ENCODE measurements at regions not wholly inside any gene's neighbourhood (a gene's known extent, or its start where the extent isn't known, plus 50 kb on each side); places are given as distances from the start of the nearest gene placed in this dataset.

DNA sequence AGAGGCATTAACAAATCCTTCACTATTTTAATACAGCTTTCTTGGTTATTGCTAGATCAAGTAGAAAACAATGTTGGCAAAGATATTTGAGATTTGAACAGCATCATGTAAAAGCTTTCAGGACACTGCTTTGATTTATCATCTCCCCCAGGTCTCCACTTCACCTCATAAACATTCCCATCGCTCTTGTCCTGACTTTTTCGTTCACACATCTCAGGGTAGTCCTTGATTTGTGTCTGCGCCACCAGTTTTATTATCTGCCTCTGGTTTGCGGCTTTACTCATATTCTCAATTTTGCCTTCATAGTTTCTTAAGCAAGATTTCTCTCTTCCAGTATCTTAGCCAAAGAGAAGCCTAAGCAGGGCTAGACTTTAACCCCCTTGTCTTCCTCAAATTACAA, 63.5 kb upstream of the ROR1 start:
- DNase-seq (ENCODE audit: low read depth in 2 of 2) = no peak
- TF ChIP-seq, protein P1, sequence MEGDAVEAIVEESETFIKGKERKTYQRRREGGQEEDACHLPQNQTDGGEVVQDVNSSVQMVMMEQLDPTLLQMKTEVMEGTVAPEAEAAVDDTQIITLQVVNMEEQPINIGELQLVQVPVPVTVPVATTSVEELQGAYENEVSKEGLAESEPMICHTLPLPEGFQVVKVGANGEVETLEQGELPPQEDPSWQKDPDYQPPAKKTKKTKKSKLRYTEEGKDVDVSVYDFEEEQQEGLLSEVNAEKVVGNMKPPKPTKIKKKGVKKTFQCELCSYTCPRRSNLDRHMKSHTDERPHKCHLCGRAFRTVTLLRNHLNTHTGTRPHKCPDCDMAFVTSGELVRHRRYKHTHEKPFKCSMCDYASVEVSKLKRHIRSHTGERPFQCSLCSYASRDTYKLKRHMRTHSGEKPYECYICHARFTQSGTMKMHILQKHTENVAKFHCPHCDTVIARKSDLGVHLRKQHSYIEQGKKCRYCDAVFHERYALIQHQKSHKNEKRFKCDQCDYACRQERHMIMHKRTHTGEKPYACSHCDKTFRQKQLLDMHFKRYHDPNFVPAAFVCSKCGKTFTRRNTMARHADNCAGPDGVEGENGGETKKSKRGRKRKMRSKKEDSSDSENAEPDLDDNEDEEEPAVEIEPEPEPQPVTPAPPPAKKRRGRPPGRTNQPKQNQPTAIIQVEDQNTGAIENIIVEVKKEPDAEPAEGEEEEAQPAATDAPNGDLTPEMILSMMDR (IDR thresholded peaks at IDR 0.05; ENCODE audit: low read depth, low read length) = no peak
- H3K4me3 ChIP-seq (replicated peaks in 1 of 2; ENCODE audit: low read depth in 2 of 2, low read length in 2 of 2) = no peak overlapping the region

DNA sequence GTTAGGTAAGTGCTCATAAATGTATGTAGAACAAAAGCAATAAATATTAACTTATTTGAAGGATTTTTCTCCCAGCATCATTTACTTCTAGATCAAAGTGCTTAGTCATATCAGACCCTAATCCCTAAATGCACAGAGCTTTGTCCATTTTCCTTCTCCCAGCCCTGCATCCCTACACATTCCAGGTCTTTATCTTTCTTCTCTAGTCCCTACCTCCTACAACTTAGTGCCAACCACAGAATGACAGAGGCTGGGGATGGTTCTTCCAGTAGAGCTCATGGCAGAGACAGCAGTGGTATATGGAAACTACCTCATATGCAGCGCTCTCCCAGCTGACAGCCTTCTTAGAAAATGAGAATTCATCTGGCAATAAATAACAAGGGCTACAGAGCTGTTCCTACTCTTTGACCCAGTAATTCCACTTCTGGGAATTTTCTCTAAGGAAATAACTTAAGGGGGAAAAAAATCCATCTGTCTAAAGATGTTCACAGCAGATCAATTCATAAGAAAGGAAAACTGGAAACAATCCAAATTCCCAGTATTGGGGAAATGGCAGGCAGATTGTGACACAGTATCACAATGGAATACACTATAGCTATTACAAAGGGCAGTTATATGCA, 62.9 kb upstream of the ROR1 start:
- TF ChIP-seq, protein P1 (IDR thresholded peaks at IDR 0.05; ENCODE audit: low read depth, low read length) = no peak
- DNase-seq (ENCODE audit: low read depth in 2 of 2) = no peak
- H3K4me3 ChIP-seq (replicated peaks in 1 of 2; ENCODE audit: low read depth in 2 of 2, low read length in 2 of 2) = no peak overlapping the region

DNA sequence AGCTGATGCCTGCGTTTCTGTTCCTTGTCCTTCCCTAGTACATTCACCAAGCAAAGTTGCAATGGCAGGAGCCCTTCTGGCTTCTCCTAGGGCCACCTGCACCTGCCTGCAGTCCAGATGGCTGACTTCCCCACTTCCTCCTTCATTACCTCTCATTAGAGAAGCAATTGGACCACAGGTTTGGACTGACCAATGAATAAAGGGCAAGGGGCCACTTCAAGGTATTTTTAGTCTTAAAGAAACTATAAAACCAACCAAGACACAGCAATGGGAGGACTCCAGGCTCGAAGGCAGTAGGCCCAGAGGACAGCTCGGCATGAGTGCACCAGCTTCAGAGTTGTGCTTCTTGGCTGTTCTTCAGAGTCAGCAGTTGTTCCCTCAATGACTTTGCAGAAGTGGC, 60.8 kb upstream of the ROR1 start:
- no peak for DNase-seq (ENCODE audit: low read depth in 2 of 2)
- TF ChIP-seq, protein P1 (IDR thresholded peaks at IDR 0.05; ENCODE audit: low read depth, low read length) = no peak

DNA sequence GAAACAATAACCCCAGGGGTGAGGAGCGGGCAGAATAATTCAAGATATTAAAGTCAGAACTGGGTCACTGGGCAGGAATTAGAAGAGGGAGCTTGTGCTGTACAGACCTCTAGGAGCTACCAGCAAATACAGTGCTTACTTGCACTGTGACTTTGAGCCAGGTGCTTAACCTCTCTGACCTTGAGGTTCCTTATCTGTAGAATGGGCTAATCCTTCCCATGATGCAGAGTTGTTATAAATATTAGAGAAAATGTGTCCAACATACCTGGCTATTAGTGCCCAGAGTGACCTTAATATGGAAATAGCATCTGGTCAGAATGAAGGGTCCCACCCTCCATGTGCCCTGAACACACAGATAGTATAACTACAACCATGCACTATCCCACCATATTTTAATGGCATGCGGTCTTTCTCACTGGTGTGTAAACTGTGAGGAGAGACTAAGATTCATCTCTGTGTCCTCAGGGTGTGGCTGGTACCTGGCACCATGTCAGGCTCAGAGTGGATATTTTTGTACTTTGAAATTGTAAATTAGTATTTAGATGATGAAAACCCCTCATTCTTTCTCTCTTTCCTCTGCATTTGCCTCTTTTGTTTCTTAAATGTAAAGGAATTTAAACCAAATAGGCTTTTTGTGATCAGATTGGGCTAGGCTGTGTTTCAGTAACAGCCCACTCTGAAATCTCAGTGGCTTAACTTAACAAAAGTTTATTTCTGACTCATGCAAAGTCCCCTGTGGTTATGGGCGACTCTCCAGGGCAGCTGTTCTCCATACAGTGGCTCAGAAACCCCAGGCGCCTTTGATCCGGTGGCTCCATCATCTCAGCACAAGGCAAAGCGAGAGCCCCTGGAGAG, 60.0 kb upstream of the ROR1 start:
- TF ChIP-seq, protein P1 (IDR thresholded peaks at IDR 0.05; ENCODE audit: low read depth, low read length) = no peak
- DNase-seq (ENCODE audit: low read depth in 2 of 2) = peak; percentile 75 to 87

More for the DNA sequence above, 60.8 kb upstream of the ROR1 start:
- no peak overlapping the region for H3K4me3 ChIP-seq (replicated peaks in 1 of 2; ENCODE audit: low read depth in 2 of 2, low read length in 2 of 2)

DNA sequence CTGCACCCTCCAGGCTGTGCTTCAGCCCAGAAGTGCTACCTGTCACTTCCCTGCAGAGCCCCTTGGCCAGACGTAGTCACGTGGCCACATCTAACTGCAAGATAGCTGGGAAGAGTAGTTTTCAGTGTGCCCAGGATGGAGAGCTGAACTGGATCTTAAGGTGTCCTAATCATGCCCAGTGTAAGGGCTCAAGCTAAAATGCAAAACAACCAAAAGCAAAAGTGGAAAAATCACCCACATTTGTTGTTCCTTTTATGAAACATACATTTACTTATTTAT, 59.4 kb upstream of the ROR1 start:
- TF ChIP-seq, protein P1 (IDR thresholded peaks at IDR 0.05; ENCODE audit: low read depth, low read length) = no peak
- no peak overlapping the region for H3K4me3 ChIP-seq (replicated peaks in 1 of 2; ENCODE audit: low read depth in 2 of 2, low read length in 2 of 2)
- no peak for DNase-seq (ENCODE audit: low read depth in 2 of 2)

More for the DNA sequence above, 60.0 kb upstream of the ROR1 start:
- H3K4me3 ChIP-seq (replicated peaks in 1 of 2; ENCODE audit: low read depth in 2 of 2, low read length in 2 of 2) = no peak overlapping the region

DNA sequence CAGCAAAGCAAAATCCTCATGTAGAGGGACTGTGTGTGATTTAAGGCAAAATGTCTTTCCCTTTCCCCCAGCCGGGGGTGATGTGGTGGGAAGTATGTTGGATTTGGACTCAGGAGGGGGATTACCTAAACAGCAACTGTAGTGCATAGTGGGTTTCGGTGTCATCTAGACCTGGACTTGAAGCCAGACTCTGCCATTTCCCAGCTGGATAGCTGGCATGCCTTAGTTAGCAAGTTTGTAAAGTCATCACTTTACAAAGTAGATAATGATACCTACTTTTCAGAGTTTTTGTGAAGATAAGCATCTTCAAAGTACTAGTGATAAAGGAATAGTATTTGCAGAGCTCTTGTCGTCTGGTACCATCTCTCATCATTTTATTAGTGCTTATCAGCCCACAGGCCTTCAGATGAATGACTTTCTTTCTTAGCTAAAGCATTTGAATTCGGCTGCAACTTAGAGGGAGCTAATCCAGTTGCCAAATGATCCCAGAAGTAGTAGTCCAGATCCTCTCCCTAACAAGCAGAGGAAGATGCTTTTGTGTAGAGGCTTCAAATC, 56.2 kb upstream of the ROR1 start:
- TF ChIP-seq, protein P1 (IDR thresholded peaks at IDR 0.05; ENCODE audit: low read depth, low read length) = no peak
- no peak for DNase-seq (ENCODE audit: low read depth in 2 of 2)
- H3K4me3 ChIP-seq (replicated peaks in 1 of 2; ENCODE audit: low read depth in 2 of 2, low read length in 2 of 2) = no peak overlapping the region
